GM18951 (cell line): ENCODE measurements at regions not wholly inside any gene's neighbourhood (a gene's known extent, or its start where the extent isn't known, plus 50 kb on each side); places are given as distances from the start of the nearest gene placed in this dataset.
"Not testable (repeated sequence)": the region's sequence is repeated elsewhere in the genome, so short reads cannot be mapped to it uniquely, and the experiment has no call there.

Experiments used
- in situ Hi-C: fragments of 300-500 bp; cut with MboI; formaldehyde crosslinking; loops from one replicate; pipeline ENCODE4 v1.12.0; 2022; ENCODE audit warnings: low sequenced_read_pairs, mixed read lengths, inconsistent platforms; ENCODE audit not compliant: unreplicated experiment

- in situ Hi-C loops: loop anchor here (5.0 to 25.0 kb wide), 2 partner anchors 53 to 262 kb away; no protein-coding TSS in a partner anchor
These were observed 195.8 kb upstream of the TPTE start for GRCh38 chr21:10325546-10325945.

GRCh38 chr21:10326146-10326545, 195.2 kb upstream of the TPTE start:
- in situ Hi-C loops: loop anchor here (5.0 to 25.0 kb wide), 2 partner anchors 54 to 261 kb away; no protein-coding TSS in a partner anchor

GRCh38 chr21:10328646-10329045, 192.7 kb upstream of the TPTE start:
- in situ Hi-C loops: loop anchor here (5.0 to 25.0 kb wide), 2 partner anchors 56 to 259 kb away; no protein-coding TSS in a partner anchor

- in situ Hi-C loops: loop anchor here (25.0 kb wide), 1 partner anchor 257 kb away; no protein-coding TSS in a partner anchor
These were observed 190.7 kb upstream of the TPTE start for GRCh38 chr21:10330641-10331119.

- in situ Hi-C loops: loop anchor here (25.0 kb wide), 1 partner anchor 256 kb away; no protein-coding TSS in a partner anchor
These were observed 190.2 kb upstream of the TPTE start for GRCh38 chr21:10331134-10331533.

GRCh38 chr21:10332935-10333334, 188.4 kb upstream of the TPTE start:
- in situ Hi-C loops: loop anchor here (25.0 kb wide), 1 partner anchor 254 kb away; no protein-coding TSS in a partner anchor

DNA sequence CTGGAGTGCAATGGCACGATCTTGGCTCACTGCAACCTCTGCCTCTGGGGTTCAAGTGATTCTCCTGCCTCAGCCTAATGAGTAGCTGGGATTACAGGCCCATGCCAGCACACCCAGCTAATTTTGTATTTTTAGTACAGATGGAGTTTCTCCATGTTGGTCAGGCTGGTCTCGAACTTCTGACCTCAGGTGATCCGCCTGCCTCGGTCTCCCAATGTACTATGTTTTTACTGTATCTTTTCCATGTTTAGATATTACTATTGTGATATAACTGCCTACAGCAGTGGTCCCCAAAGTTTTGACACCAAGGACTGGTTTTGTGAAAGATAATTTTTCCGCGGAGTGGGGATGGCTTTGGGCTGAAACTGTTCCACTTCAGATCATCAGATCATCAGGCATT, 187.0 kb upstream of the TPTE start:
- in situ Hi-C loops: loop anchor here (25.0 kb wide), 1 partner anchor 253 kb away; no protein-coding TSS in a partner anchor

DNA sequence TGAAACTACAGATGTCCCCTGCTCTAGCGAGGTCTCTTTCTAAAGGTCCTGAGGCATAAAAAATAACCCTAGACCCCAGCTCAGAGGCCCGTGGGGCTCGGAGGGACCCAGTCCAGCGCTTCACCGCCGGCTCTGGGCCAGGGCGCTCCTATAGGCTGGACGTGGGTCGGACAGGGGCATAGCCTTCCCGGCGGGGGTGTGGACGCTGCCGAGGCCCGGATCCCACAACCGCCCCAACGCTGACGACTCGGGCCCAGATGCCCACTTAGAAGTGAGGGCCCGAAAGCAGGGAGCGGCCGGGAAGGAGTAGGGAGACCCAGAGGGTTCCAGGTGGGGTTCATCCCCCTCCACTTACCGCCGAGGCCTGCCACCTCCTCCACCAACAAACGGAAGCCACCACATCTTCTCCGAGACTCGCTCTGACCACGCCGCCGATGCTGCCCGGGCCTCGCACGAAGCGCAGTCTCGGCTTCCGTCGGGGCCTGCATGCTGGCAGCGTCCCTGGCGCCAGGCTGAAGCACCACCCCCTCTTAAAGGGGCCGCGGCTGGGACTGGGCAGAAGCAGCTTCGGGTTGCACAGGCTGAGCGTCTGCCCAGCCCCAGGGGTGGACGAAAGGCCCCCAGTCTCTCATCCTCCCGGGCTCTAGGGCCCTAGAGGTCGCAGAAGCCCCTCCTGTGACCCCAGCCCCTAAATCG, 179.0 kb upstream of the TPTE start:
- in situ Hi-C loops: loop anchor here (25.0 kb wide), 1 partner anchor 245 kb away; no protein-coding TSS in a partner anchor

DNA sequence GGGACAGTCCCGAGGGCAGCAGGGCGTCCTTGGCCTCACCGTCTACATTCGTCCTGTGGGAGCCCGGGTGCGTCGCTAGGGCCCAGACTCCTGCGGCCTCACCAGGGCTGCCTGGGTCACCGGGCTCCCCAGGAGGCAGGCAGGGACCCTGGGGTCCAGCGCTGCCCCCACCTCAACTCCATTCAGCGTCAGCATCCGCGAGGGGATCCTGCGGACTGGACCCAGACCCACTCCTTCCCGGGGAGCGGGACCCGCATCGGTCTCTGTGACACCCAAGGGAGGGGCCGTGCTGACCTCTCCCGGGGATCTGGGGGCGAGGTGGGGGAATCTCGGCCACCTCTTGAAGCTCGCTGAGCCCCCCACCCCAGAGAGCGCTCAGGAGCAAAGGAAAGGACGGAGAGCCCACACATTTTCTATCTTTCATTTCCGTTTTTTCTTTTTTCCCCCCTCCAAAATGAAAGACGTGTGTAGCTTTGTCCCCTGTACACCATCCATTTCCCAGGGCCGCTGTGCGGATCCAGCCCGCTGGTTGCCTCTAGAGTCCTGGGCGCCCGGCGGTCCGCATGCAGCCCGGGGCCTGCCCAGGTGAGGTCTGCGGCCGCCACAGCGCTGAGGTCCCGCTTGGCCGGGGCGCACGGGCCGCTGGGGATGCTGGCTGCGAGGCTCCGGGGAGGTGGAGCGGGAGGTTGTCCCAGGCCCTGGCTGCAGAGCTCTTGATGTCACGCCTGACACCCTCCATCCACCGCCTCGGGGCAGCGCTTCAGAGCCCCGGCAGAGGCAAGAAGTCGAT, 178.0 kb upstream of the TPTE start:
- in situ Hi-C loops: loop anchor here (25.0 kb wide), 1 partner anchor 244 kb away; no protein-coding TSS in a partner anchor

DNA sequence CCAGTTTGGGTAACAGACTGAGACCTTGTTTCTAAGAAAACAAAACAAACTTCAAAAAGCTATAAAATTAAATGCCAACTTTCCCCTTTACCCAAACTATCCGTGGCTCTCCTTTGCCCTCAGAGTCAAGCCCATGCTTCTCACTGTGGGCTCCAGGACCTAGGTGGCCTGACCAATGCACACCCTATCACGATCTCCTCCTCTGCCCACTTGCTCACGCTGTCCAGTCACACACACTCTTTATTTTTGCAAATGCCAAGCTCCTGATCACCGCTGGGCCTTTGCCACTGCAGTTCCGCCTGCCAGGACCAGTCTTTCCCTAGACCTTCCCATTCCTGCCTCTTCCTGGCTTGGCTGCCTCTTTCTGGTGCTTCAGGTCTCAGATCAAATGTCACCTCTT, 177.1 kb upstream of the TPTE start:
- in situ Hi-C loops: loop anchor here (25.0 kb wide), 1 partner anchor 243 kb away; no protein-coding TSS in a partner anchor

GRCh38 chr21:10345178-10345612, 176.2 kb upstream of the TPTE start:
- in situ Hi-C loops: loop anchor here (25.0 kb wide), 1 partner anchor 242 kb away; no protein-coding TSS in a partner anchor

- in situ Hi-C loops: loop anchor here (25.0 kb wide), 1 partner anchor 241 kb away; no protein-coding TSS in a partner anchor
These were observed 175.1 kb upstream of the TPTE start for GRCh38 chr21:10346249-10346648.

DNA sequence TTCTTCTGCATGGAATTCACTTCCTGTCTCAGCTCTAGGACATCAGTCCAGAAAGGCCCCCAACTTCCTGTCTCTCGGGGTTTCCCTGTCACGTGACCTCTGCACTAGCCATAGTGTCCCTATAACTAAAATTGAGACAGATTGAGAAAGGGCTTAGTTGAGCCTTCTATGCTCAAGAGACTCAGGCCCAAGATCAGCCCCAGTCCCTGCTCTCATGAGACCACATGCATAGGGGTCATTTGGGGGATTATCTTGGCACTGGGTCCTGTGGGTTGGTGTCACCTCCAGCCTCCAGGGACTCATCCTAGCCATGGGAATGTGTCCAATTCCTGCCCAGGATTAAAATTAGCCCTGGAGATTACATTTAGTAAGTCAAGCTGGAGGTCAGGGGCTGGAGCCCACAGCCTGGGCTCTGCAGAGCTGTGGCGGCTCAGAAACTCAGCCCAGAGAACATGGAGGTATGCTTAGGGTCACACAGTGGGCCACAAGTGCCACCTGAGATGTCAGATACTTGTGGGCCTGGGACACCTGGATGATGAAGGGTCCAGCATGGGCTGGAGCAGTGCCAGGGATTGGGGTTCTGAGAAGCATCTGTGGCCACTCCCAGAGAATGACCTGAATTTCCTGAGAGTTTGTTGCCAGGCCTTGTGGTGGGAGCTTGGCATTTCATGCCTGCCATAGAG, 174.3 kb upstream of the TPTE start:
- in situ Hi-C loops: loop anchor here (25.0 kb wide), 1 partner anchor 240 kb away; no protein-coding TSS in a partner anchor

GRCh38 chr21:10347675-10348074, 173.7 kb upstream of the TPTE start:
- in situ Hi-C loops: loop anchor here (25.0 kb wide), 1 partner anchor 240 kb away; no protein-coding TSS in a partner anchor

- in situ Hi-C loops: loop anchor here (25.0 kb wide), 1 partner anchor 239 kb away; no protein-coding TSS in a partner anchor
These were observed 173.2 kb upstream of the TPTE start for GRCh38 chr21:10348150-10348549.

- in situ Hi-C loops: not testable (repeated sequence)
These were observed 166.4 kb upstream of the TPTE start for GRCh38 chr21:10354851-10355578.

DNA sequence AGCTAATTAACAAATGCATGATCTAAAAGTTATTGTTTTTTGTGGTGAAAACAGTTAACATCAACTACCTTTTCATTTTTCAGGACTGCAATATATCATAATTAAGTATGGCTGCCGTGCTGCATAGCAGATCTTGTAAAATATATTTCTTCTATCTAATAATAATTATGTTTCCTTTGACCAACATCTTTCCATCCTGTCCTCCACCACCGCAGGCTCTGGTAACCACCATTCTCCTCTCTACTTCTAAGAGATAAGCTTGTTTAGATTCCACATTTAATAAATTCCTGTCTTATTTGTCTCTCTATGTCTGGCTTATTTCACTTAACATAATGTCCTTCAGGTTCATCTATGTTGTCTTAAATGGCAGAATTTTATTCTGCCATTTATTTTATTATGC, 162.3 kb upstream of the TPTE start:
- in situ Hi-C loops: not testable (repeated sequence)

- in situ Hi-C loops: not testable (repeated sequence)
These were observed 161.5 kb upstream of the TPTE start for GRCh38 chr21:10359911-10360310.
